ENCODE measurements at regions not wholly inside any gene's neighbourhood (a gene's known extent, or its start where the extent isn't known, plus 50 kb on each side); places are given as distances from the start of the nearest gene placed in this dataset.
A peak's percentile ranks its signal among the peaks of the same experiment; 100 is the strongest.

DNA sequence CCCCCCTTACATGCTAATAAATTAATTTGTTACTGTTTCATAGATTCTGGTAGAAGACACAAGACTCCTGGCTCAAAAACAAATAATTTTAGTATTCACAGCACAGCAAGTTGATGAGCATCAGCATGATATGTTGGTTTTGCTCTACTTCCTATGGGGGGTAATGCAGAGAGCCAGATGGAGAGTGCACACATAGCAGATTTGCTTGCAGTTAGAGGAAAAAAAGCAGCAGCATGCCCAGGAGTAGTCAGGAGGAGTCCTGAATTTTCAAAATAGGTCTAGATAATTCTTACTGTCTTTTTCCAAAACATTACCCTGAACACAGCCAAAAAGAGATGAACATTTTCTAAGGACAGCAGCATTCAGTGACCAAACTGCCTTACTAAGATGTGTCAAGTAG, 261.3 kb downstream of the COX7C start:
- DNase-seq (ENCODE audit: low spot score) = no peak

DNA sequence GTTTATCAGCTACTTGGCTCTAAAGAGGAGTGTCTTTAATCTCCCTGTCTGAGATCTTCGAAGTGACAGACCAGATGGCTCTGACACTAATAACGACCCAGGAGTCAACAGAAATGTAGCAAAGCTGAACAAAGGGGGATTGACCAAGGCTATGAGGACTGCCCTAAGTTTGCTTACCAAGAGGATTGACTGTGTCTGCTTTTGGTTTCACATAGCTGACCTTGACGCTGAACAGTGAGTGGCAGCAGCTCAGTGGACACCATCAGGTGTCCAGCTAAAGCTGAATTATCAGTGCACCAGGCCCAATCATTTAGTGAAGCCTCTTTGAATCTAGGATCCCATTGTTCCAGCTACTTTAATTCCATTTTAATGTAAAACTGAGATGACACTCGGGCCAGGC, 262.6 kb downstream of the COX7C start:
- DNase-seq (ENCODE audit: low spot score) = no peak

GRCh38 chr5:86880785-86881492, 263.2 kb downstream of the COX7C start:
- DNase-seq (ENCODE audit: low spot score) = peak; percentile 83

GRCh38 chr5:86881493-86882090, 263.9 kb downstream of the COX7C start:
- DNase-seq (ENCODE audit: low spot score) = no peak

- DNase-seq (ENCODE audit: low spot score) = no peak
Observed at GRCh38 chr5:86884608-86885007, 266.9 kb downstream of the COX7C start.

DNA sequence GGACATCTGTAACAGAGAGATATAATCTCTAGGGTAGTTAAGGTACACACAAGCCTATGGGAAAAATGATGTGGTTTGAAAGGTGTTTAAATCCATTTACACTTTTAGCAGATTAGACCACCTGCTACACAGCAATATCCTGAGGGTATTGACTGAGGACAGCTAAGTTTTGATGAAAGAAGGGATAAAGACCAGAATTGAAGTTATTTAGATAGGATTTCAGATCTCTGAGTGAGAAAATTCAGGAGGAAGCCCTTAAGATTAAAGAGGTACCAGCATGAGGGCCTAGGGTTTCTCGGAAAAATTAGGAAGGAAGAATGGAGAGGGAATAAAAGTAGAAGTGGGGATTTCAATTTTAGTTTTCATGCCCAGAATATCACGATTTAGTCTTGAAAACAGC, 267.3 kb downstream of the COX7C start:
- no peak for DNase-seq (ENCODE audit: low spot score)

- DNase-seq (ENCODE audit: low spot score) = no peak
Observed at GRCh38 chr5:86885489-86886230, 267.9 kb downstream of the COX7C start.

DNA sequence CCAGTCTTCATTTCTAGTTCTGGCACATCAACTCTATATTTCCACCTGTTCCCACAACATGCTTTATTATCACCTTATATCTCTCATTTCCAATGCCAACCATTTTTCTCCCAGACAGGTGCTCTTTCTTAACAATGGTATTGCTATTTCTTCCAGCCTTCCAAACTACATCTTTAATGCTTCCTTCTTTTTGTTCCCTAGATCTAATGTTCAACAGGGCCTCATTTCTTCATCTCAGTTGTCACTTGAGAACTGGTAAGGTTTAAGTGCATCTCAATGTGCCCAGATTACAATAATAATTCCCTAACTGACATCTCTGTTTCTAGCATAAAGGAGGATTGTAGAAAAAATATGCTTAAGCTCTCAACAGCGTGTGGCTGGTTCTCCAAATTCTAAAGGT, 272.6 kb downstream of the COX7C start:
- DNase-seq (ENCODE audit: low spot score) = no peak

DNA sequence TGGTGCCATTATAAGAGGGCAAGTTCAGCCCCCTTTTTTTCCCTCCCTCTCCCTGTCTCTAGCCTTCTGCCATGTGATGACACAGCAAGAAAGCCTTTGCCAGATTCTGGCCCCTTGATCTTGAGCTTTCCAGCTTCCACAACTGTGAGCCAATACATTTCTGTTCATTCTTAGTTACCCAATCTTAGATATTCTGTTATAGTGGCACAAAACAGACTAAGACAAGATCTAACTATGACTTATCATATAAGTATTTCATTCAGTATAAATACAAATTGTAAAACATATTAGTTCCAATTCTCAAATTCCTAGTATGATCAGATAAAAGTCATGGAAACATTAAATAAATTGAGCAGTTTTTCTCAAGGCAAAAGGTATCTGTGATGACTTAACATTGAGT, 276.3 kb downstream of the COX7C start:
- no peak for DNase-seq (ENCODE audit: low spot score)

GRCh38 chr5:86896916-86897315, 279.2 kb downstream of the COX7C start:
- no peak for DNase-seq (ENCODE audit: low spot score)

DNA sequence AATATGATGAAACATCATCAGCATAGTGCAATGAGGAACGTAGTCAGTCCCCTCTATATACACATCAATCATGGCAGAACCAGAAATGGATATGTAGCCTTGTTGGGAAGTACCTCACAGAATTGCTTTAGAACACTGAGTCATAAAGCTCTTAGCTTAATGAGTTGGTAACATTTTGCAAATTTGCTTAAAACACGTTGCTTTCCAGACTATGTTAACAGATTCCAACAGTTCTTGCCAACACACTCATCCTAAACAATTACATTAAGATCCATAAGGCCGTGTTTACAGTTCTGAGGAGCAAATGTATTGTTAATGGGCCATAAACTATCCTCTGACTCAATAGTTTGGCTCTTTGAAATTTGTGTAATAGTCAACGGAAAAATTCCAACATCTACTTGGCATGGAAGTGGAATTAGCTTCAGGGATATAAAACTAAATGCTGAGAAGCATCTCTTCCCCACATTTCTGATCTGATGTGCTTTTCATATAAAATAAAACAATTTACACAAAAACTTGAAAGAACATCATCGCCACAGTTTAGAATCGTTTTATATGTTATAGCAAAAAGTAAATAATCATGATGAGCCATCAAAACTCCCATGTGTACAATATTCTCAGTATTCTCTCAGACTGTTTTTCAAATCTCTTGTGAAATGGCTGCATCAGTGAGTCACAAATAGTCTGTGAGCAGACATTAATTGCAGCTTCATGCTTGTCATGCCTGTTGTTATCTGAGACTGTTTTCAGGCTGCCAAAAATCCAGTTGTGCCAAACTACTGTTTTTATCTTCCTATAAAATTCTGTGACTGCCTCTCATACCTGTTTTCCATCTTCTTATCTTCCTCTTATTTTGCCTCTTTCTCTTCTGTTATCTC, 291.9 kb downstream of the COX7C start:
- peak; percentile 65 for DNase-seq (ENCODE audit: low spot score)

DNA sequence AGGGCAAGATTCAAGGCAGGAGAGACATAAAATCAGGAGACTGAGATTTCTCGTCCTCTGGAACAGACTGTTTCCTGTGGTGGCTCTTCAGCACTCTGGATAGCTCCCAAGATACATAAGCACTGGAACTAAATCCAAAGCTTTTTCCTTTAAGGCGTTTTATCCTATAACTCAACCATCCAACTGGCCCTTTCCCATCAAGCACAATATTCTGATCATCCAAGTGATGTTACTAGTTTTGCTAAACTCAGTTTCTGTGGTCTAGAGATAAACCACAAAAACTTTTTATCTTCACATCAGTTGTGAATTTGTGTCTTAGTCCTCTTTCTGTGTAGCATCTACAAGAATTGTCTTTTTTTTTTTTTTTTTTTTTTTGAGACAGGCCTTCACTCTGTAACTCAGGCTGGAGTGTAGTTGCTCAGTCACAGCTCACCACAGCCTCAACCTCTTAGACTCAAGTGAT, 299.4 kb downstream of the COX7C start:
- DNase-seq (ENCODE audit: low spot score) = peak; percentile 33

DNA sequence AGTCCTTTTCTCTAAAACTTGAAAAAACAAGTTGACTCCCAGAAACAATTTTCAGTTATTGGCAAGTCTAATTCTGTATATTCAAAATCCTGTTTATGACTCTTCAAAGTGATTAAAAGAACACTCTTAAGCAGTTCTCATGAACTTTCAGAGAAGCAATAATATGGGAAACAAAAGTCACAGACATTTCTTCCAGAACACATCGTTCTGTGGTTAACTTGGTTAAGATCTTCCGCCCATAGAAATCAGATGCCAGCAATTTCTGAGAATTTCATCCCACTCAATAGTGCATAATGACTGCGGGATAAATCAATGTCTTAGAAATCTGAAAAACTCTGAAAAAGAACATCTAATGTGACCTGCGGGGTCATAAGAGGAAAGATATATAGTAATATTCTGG, 300.5 kb downstream of the COX7C start:
- DNase-seq (ENCODE audit: low spot score) = no peak

- no peak for DNase-seq (ENCODE audit: low spot score)
Observed at GRCh38 chr5:86926033-86926432, 308.3 kb downstream of the COX7C start.

DNA sequence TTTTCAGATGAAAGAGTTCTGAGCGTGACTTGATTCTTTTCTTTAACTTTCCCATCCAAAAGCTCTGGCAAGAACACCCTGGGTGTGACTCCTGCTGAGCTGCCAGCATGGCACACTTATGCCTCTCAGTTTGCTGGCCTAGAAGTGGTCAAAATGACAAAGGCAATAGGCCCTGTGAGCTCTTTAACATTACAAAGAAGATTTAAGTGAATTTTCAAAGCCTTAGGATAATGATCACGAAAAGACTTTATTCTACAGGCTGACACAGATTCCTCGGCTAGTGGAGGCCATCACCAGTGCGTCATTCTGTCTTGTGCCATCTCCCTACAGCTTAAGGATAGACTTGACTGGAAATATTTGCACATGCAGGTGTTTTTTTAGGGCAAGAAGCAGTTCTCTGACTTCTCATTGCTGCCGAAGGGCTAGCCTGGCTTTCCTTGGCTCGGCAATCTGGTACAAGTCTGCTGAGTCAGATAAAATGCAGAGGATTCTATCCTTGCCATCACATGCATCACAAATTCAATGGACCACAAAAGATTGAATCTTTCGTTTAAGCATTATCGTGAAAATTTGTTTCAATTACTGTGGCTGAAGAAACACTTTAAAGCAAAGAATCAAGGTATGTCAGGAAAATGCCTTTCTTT, 311.5 kb downstream of the COX7C start:
- DNase-seq (ENCODE audit: low spot score) = no peak

DNA sequence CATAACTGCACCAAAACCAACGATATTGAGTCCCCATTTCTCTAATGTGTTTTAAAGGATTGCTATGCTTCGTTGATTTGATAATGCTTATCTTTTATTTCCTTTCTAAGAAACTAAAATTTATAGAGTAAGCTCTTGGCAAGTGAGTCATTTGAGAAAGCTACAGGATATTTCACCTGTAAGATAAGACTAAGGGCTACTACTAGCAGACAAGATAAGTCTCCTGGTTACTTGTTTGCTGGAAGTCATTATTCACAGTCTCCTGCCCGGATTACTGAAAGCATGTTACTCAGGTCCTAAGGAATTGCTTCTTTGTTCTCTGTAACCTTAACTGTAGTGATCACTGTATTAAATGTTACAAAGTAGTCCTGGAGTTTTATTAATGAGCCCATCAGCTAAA, 315.9 kb upstream of the RASA1 start:
- no peak for DNase-seq (ENCODE audit: low spot score)

DNA sequence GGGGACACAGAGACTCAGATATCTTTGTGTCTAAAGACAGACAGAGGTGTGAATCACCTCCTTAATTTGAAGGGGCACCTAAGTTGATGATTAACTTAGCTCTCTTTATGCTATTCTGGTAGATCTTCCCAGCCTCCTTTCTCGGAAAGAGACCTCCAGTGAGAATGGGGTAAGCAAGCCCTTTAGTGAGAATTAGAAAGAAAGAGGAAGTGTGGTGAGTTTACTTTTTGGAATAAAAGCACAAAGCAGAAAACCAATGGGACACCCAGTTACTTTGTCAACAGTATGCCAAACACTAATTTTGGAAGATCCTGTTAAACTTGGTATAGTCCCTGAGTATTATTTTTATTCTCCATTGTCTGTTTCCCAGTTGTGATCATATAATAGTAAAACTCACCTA, 302.8 kb upstream of the RASA1 start:
- DNase-seq (ENCODE audit: low spot score) = no peak

GRCh38 chr5:86968301-86968753, 299.4 kb upstream of the RASA1 start:
- peak; percentile 43 for DNase-seq (ENCODE audit: low spot score)

DNA sequence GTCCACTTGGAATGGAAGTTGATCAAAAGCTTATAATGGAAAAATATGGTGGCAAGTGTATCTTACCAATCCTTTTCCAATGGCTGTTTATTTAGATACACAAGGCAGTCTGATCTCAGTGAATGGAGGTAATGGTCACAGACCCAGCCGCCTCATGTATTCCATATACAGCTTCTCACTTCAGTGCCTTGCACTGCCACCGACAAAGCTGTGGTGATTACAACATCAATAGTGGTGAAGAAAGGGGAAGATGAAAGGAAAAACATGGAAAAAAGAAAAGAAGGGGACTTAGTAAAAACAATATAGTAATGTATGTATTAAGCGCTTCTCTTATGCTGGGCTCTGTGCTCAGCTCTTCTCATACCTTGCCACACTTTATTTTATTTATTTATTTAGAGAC, 297.3 kb upstream of the RASA1 start:
- DNase-seq (ENCODE audit: low spot score) = no peak

- DNase-seq (ENCODE audit: low spot score) = peak; percentile 17
Observed at GRCh38 chr5:86971034-86971571, 296.6 kb upstream of the RASA1 start.

DNA sequence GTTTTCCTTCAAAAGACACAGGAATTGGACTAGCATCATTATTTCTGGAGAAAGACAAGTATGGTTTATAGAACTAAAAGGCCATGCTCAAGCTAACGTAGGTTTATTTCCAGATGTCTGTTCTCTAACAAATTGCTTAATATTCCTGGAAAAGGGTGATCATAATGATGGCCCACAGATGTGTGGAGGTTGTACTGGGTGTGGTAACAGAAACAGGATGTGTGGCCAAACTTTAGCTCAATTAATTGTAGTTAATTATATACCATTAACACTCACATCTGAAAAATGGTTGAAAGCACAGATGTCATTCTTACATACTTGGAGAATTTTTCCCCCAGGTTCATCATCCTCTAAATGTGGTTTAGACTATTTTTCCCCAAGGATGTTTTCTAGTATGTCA, 292.7 kb upstream of the RASA1 start:
- DNase-seq (ENCODE audit: low spot score) = peak; percentile 5
